ENCODE measurements at regions not wholly inside any gene's neighbourhood (a gene's known extent, or its start where the extent isn't known, plus 50 kb on each side); places are given as distances from the start of the nearest gene placed in this dataset.

GRCh38 chr1:36576551-36577110, 93.9 kb upstream of the CSF3R start:
- DNase-seq (ENCODE audit: low read depth) = no peak

DNA sequence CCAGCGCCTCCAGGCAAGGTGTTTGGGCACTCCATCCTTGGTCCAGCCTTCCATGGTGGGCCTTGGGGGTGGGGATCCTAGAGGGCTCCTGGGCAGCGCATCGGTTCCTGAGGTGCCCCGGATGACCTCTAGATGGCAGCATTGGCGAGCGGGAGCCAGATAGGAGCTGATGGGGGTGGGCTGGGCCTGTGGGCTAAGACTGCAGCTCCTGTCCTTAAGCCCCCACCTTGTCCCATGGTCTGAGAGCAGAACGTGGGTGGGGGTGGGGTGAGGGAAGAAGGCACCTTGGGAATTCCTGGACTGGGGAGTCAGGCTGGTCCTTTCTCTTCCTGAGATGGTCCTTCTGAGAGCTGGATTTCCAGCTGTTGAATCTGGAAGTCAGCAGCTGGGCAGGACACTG, 93.4 kb upstream of the CSF3R start:
- no peak for DNase-seq (ENCODE audit: low read depth)

DNA sequence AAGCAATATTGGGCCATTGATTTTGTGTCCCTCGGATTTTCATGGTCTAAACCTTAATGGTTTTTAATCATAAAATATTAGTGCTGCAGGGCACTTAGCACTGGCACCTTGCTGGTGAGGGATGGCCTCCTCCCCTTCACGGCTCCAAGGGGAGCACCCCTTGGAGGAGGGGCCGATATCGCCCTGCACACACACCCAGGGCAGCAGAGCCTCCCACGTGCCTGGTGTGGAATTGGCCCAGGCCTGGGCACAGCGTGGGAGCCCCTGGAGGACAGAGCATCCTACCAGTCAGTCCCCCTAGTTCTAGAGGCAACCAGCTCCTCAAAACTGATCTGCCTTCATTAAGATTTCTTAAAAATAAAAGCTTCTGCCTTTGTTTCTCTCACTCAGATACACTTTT, 90.7 kb upstream of the CSF3R start:
- DNase-seq (ENCODE audit: low read depth) = no peak

- DNase-seq (ENCODE audit: low read depth) = no peak
Observed at GRCh38 chr1:36572906-36573305, 90.2 kb upstream of the CSF3R start.

DNA sequence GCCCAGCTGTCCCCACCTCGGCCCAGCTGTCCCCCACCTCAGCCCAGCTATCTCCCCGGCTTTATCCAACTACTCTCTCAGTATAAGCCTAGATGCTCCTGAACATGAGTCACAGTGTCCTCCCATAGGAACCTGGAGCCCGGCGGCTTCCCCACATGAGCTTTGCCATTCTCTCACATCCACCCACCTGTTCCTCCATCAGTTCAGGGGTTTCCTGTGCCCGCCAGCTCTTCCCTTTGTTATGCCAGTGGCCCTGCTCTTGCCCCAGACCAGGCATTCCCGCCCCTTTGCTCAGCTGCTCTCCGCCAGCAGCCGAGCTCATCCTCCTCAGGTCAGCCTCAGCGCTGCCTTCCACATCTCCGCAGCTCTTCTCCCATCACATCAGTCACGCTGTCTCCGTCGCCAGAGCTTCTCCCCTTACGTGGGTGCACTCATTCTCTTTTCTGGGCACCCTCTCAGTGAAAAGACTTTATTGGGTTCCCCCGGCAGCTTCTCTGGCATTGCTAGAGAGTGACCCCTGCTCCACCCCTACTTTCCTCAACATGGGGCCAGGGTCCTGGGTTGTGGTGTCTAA, 89.5 kb upstream of the CSF3R start:
- DNase-seq (ENCODE audit: low read depth) = no peak

DNA sequence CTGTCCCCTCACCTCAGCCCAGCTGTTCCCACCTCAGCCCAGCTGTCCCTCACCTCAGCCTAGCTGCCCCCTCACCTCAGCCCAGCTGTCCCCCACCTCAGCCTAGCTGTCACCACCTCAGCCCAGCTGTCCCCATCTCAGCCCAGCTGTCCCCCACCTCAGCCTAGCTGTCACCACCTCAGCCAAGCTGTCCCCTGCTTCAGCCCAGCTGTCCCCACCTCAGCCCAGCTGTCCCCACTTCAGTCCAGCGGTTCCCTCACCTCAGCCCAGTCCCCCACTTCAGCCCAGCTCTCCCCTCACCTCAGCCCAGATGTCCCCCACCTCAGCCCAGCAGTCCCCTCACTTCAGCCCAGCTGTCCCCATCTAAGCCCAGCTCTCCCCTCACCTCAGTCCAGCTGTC, 88.4 kb upstream of the CSF3R start:
- no peak for DNase-seq (ENCODE audit: low read depth)

- DNase-seq (ENCODE audit: low read depth) = no peak
Observed at GRCh38 chr1:36570478-36571060, 87.9 kb upstream of the CSF3R start.

GRCh38 chr1:36570006-36570405, 87.3 kb upstream of the CSF3R start:
- no peak for DNase-seq (ENCODE audit: low read depth)

DNA sequence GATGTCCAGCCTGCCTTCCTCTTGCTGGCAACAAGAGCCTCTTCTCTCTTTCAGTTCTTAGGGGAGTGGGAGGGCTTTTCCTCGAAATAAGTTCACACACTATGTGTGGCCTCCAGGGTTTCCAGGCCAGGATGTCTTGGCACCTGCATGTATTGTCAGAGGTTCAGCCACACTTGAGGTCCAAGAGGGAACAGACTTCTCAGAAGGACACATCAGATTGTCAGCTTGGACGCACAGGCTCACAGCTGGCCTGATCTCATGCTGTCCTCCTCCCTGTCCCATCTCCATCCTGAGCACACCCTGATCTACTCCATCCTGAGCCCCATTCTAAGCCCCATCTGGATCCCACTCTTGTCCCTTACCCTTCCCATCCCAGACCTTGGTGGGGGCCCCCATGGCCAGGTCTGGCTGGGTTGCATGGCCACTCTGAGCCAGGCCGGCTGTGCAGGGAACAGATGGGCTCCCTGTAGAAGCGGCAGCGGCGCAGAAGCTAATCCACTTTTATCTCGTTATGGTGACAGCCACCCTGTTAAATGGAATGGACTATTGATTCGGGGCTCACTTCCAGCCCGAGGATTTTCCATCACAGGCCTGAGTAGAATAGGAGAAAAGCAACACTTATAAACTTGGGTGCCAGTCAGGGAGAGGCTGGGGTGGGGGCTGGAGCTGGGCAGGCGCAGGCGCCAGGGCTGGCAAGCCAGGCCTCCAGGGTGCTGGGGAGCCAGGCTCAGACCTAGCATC, 85.1 kb upstream of the CSF3R start:
- no peak for DNase-seq (ENCODE audit: low read depth)

DNA sequence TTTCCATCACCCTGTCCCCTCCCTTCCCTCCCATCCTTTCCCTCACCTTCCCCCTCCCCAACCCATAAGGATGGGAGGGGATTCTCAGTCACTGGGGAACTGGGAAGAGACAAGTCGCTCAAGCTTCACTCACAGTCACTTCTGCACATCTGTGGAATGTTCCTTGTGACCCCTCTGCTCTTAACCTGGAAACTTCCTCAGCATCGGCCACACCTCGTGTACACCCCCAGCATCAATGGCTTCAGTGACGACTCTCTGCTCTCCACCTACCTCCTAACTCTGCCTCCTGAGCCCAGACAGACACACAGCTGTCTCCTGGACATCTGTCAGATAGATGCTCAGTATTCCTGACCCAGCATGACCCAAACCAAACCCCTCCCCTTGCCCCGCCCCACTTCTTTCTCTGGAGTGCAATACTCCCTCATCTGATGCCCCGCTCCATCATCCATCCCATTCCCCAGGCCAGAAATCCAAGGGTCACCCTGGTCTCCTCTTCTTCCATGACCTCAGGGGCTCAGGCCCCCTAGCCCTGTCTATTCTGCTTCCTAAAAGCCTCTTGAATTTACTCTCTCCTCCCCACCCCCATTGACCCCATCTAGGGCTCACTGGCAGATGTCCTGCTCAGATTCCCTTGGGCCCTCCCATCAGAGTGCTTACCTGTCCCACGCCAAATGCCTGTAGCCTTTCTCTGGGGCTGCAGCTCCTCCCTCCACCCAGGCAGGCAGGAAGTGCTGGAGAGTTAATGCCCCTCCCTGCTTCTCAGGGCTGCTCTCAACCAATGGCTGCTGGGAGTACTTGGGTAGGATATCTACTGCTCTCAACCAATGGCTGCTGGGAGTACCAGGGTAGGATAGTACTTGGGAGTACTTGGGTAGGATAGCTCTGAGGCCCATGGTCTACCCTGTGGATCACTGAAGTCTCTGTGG, 83.1 kb upstream of the CSF3R start:
- DNase-seq (ENCODE audit: low read depth) = no peak

DNA sequence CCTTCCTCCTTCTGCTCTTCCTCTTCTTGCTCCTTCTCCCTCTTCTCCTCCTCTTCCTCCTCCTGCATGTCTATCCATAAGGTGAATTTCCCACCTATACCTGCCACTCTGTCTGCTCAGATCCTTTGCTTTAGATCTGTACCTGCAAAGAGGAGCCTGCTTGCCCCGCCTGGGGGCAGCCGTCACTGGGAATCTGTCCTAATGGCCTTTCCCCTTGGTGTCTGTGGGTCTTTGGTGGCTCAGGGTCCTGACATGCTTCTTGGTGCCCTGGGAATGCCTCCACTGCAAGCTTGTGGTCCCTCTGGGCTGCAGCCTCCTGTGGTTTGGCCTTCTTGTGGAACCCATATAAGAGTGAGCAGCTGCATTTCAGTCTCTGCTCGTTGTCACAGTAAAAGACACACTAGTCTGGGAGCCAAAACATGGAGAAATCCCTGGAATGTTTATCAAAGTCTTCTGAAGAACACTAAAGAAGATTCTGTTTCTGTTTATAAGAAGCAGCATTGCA, 79.5 kb upstream of the CSF3R start:
- no peak for DNase-seq (ENCODE audit: low read depth)

DNA sequence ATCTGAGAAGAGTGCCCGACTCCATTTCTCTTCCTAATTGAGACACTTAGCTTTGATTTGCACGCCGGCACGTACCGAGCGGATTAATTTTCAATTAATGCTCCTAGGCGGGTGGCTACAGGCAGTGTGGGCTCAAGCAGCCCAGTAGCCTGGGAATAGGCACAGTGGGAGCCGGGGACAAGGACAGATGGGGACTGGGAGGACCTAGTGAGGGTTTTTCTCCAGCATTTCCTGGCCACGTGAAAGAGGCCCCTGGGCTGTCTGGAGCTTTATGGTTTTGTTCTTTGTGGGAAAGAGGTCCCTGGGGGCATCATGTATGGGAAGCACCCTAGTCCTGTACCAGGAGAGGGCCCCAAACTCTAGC, 78.6 kb upstream of the CSF3R start:
- no peak for DNase-seq (ENCODE audit: low read depth)

GRCh38 chr1:36560621-36561360, 78.1 kb upstream of the CSF3R start:
- DNase-seq (ENCODE audit: low read depth) = no peak

- DNase-seq (ENCODE audit: low read depth) = no peak
Observed at GRCh38 chr1:36560177-36560576, 77.5 kb upstream of the CSF3R start.

- no peak for DNase-seq (ENCODE audit: low read depth)
Observed at GRCh38 chr1:36559061-36559460, 76.3 kb upstream of the CSF3R start.

DNA sequence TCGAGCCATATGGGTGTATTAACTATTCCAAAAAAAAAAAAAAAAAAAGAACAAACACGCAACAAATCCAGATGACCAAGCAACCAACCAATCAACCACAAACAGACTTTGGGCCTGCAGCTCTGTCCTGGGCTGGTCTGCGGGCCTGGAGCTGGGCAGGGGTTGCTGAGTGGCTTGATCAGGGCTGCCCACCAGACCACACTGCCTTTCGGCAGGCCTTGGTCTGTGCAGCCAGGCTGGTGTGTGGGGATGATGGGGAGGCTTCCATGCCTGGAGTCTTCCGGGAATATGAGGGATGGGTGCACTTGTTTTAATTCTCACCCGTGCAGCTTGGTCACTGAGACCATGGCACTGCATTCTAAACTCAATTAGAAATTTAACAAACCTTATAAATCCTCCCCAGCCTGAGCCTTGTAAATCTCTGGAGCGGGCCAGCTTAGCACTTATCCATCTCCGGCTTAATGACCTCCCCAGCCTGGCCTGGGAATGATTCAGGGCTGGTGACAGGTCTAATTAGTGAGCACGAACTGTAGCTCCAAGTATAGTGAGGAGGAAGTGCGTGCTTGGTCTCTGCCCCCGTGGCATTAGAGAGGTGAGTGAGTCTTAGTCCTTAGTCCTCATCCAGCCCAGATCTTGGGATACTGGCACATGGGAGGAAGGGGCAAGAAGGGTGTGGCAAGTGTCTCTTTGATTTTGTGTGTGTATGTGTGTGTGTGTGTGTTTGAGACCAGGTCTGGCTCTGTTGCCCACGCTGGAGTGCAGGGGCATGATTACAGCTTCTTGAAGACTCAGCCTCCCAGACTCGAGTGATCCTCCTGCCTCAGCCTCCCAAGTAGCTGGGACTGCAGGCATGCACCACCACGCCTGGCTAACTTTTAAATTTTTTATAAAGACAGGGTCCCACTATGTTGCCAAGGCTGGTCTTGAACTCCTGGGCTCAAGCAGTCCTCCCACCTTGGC, 74.6 kb upstream of the CSF3R start:
- no peak for DNase-seq (ENCODE audit: low read depth)

GRCh38 chr1:36555041-36555440, 72.3 kb upstream of the CSF3R start:
- DNase-seq (ENCODE audit: low read depth) = no peak

- no peak for DNase-seq (ENCODE audit: low read depth)
Observed at GRCh38 chr1:36554323-36554628, 71.6 kb upstream of the CSF3R start.

DNA sequence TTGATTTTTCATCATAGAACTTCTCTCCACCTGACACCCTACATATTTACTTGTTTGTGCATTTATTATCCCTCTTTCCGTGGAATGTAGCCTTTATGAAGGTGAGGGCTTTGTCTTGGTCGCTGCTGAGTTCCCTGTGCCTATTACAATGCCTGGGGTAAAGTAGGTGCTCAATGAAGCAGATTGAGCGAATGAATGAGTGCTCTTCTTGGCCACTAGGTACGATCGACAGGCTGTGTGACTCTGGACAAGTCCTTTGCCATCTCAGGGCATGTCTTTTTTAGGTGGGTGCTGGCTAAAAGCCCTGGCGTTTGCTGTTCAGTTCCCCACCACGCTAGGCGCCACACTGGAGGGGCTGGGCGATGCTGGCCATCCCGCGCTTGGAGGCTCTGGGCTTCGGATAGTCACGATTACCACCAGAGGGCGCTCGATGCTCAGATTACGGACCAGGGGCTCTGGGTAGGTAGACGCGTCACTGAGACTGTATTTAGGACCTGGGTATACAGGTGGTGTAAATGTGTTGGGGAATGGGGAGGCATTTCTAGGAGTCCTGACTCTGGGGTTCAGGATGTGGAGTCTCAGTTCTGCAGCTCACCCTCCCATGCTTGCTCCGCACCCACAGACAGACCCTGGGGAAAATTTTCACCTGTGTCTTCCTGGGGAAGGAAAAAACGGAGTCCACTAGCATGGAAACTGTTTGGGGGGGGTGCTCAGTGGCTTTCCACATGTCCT, 71.0 kb upstream of the CSF3R start:
- DNase-seq (ENCODE audit: low read depth) = peak; percentile 10

Measured in fibroblast of the conjunctiva (primary cell).